ENCODE measurements at regions not wholly inside any gene's neighbourhood (a gene's known extent, or its start where the extent isn't known, plus 50 kb on each side); places are given as distances from the start of the nearest gene placed in this dataset.
"Not testable (repeated sequence)": the region's sequence is repeated elsewhere in the genome, so short reads cannot be mapped to it uniquely, and the experiment has no call there.

- DNase-seq (no peak), ATAC-seq (no peak)
- H3K36me3 ChIP-seq = no peaks in the 10 kb centered on the region
- intact Hi-C loops (cut with DNase I) = no loop called here
- no peak overlapping the region for H3K4me3 ChIP-seq
- no peaks in the 10 kb centered on the region for H3K9me3 ChIP-seq
- no peak for TF ChIP-seq CTCF (IDR thresholded peaks at IDR 0.05)
- H3K27me3 ChIP-seq = no peaks in the 10 kb centered on the region
- H3K27ac ChIP-seq = no peak overlapping the region
- no peaks in the 10 kb centered on the region for H3K4me1 ChIP-seq
These were observed 358.4 kb downstream of the PRR32 start for GRCh38 chrX:127177966-127178365.

DNA sequence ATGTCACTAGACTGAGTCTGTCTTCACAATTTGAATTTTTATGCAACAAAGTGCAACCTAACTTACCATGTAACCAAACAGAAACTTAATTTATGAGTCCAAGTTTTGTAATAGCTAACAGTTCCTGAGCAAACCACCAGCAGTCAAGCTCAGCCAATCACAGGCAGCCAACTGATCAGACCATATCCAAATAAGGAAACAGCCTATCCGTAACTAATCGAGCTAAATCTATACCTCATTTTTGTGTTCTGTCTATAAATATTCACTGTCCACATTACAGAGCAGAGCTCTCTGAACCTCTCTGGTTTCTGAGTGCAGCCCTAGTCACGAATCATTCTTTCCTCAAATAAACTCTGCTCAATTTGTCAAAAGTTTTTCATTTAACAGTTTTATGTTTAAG is 367.6 kb downstream of the PRR32 start:
- no peaks in the 10 kb centered on the region for H3K27me3 ChIP-seq
- H3K9me3 ChIP-seq = no peaks in the 10 kb centered on the region
- H3K27ac ChIP-seq = no peak overlapping the region
- intact Hi-C loops (cut with DNase I) = no loop called here
- ATAC-seq (no peak), DNase-seq (no peak)
- no peaks in the 10 kb centered on the region for H3K36me3 ChIP-seq
- H3K4me1 ChIP-seq = no peaks in the 10 kb centered on the region
- TF ChIP-seq CTCF (IDR thresholded peaks at IDR 0.05) = no peak
- no peak overlapping the region for H3K4me3 ChIP-seq

DNA sequence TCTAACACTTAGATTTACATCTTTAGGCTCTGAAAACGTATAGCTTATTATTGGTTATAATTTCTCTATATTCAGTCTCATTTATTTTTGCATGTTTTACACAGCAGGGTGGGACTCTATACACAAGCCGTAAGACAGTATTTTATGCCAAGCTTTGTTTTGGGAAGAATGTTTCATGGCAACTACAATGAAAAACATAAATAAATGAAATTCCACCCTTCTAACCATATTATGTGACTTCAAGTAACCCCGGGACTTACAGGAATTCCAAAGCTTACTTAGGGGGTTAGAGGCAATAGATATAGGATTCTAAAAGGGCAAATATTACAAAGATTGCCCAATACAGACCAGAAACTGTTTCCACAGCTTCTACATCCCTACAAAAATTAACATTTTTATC is 370.9 kb downstream of the PRR32 start:
- Histone ChIP-seq H3K27ac (no peak overlapping the region), H3K9me3 (no peaks in the 10 kb centered on the region), H3K36me3 (no peaks in the 10 kb centered on the region), H3K4me3 (no peak overlapping the region), H3K27me3 (no peaks in the 10 kb centered on the region), H3K4me1 (no peaks in the 10 kb centered on the region)
- ATAC-seq (no peak), DNase-seq (no peak)
- no peak for TF ChIP-seq CTCF (IDR thresholded peaks at IDR 0.05)
- intact Hi-C loops (cut with DNase I) = no loop called here

GRCh38 chrX:127207326-127207725 is 387.8 kb downstream of the PRR32 start:
- DNase-seq = no peak
- H3K27me3 ChIP-seq = no peaks in the 10 kb centered on the region
- H3K27ac ChIP-seq = no peak overlapping the region
- TF ChIP-seq CTCF (IDR thresholded peaks at IDR 0.05) = no peak
- peaks cover 0 to 2% of the 10 kb centered on the region in 2 donors for H3K9me3 ChIP-seq
- ATAC-seq = no peak
- H3K36me3 ChIP-seq = no peaks in the 10 kb centered on the region
- intact Hi-C loops (cut with DNase I) = no loop called here
- H3K4me3 ChIP-seq = no peak overlapping the region
- no peaks in the 10 kb centered on the region for H3K4me1 ChIP-seq

- H3K9me3 ChIP-seq = peaks cover 3 to 11% of the 10 kb centered on the region in 2 donors
- H3K36me3 ChIP-seq; ATAC-seq; intact Hi-C loops (cut with DNase I); H3K4me1 ChIP-seq; H3K4me3 ChIP-seq; DNase-seq; H3K27ac ChIP-seq; H3K27me3 ChIP-seq: not testable (repeated sequence)
These were observed 402.3 kb downstream of the PRR32 start for GRCh38 chrX:127221821-127222220.

DNA sequence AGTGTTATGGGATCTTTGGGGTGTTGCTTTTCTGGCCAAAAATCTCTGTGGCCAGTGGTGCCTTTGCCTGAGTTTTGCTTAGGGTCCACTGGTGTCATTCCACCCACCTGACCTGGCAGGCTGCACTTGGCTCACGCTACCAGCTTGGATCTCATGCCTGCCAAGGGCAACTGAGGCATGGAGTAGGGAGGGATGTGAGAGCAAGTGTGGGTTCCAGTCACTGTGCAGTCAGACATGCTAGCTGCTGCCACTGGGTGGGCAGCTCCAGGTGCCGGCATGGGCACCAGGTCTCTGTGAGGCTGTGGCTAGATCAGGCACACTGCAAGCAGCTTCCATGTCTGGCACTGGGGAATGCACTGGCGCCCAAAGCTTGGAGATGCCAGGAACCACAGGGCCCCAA is 424.1 kb downstream of the PRR32 start:
- H3K9me3 ChIP-seq = no peaks in the 10 kb centered on the region
- no peak for TF ChIP-seq CTCF (IDR thresholded peaks at IDR 0.05)
- H3K36me3 ChIP-seq = no peaks in the 10 kb centered on the region
- no peak overlapping the region for H3K4me3 ChIP-seq
- intact Hi-C loops (cut with DNase I) = no loop called here
- no peaks in the 10 kb centered on the region for H3K4me1 ChIP-seq
- no peak for DNase-seq
- no peak for ATAC-seq
- no peaks in the 10 kb centered on the region for H3K27me3 ChIP-seq
- no peak overlapping the region for H3K27ac ChIP-seq
